ENCODE measurements at regions not wholly inside any gene's neighbourhood (a gene's known extent, or its start where the extent isn't known, plus 50 kb on each side); places are given as distances from the start of the nearest gene placed in this dataset.

GRCh38 chr6:145295746-145296145 is 439.6 kb downstream of the EPM2A start:
- no peak overlapping the region for H3K4ac ChIP-seq (ENCODE audit: low read depth, low read length)

More at GRCh38 chr6:145295746-145296145, 439.6 kb downstream of the EPM2A start:
- H3K23ac ChIP-seq (ENCODE audit: insufficient read length, low read depth, low read length), result no peak overlapping the region
- H3K79me1 ChIP-seq (ENCODE audit: insufficient read depth, low read depth, low read length, poor library complexity, severe bottlenecking), result no peaks in the 10 kb centered on the region
- H3K9me3 Mint-ChIP-seq, result no peaks in the 10 kb centered on the region; a peak in 1 of 5 replicates
- no peaks in the 10 kb centered on the region for H3K9me3 ChIP-seq (ENCODE audit: control insufficient read depth, low read depth, low read length)
- H3K27me3 Mint-ChIP-seq (ENCODE audit: low read depth), result no peaks in the 10 kb centered on the region
- no peak overlapping the region for H3K4me2 ChIP-seq (ENCODE audit: insufficient read depth, insufficient read length, low read length)
- no peak overlapping the region for H3K9ac ChIP-seq (ENCODE audit: extremely low read depth, insufficient read length, low read length)
- no peak for DNase-seq
- H3K4me1 Mint-ChIP-seq, result peaks cover 8% of the 10 kb centered on the region in 2 experiments
- H4K8ac ChIP-seq (replicated peaks; ENCODE audit: insufficient read length, low read depth, low read length), result no peak overlapping the region
- no peak overlapping the region for H3K4me3 Mint-ChIP-seq
- H2BK15ac ChIP-seq (ENCODE audit: low read depth, low read length), result no peak overlapping the region
- H4K91ac ChIP-seq (ENCODE audit: insufficient read length, low read depth, low read length), result no peak overlapping the region
- H2AK5ac ChIP-seq (ENCODE audit: insufficient read length, low read length), result no peak overlapping the region
- no peaks in the 10 kb centered on the region for H3K79me2 ChIP-seq (ENCODE audit: insufficient read depth, low read length)
- no peak overlapping the region for H3K18ac ChIP-seq (ENCODE audit: insufficient read length, low read depth, low read length)
- no peaks in the 10 kb centered on the region for H3K27me3 ChIP-seq (ENCODE audit: insufficient read depth, low read length)
- no peak overlapping the region for H3K27ac ChIP-seq (ENCODE audit: insufficient read length, low read depth, low read length)
- H2BK120ac ChIP-seq (ENCODE audit: low read depth, low read length, poor library complexity, severe bottlenecking), result no peak overlapping the region
- no peak overlapping the region for H3K56ac ChIP-seq (ENCODE audit: insufficient read length, low read depth, low read length)
- no peaks in the 10 kb centered on the region for H3K4me1 ChIP-seq (ENCODE audit: insufficient read depth, low read length)
- no peak for TF ChIP-seq CTCF (conservative IDR thresholded peaks at IDR 0.05)
- H3K14ac ChIP-seq (ENCODE audit: insufficient read depth, low read length), result no peak overlapping the region
- no peak overlapping the region; a peak in 1 of 7 replicates for H3K27ac Mint-ChIP-seq
- no peak overlapping the region for H2BK12ac ChIP-seq (ENCODE audit: insufficient read length, low read depth, low read length)
- no peak overlapping the region for H2BK5ac ChIP-seq (ENCODE audit: insufficient read length, low read length)
- no CpG with 5 or more reads among the region's 2 CpGs for WGBS (ENCODE audit: extremely low coverage, insufficient read length, low lambda C conversion rate)
- no peak overlapping the region for H3T11ph ChIP-seq (ENCODE audit: low read length)
- H4K5ac ChIP-seq (ENCODE audit: insufficient read length, low read depth, low read length), result no peak overlapping the region
- H3K36me3 Mint-ChIP-seq (ENCODE audit: insufficient read depth in 1 of 3, low read depth in 3 of 3), result no peaks in the 10 kb centered on the region
- H3K23me2 ChIP-seq (ENCODE audit: insufficient read length, low read depth, low read length, poor library complexity, severe bottlenecking), result no peaks in the 10 kb centered on the region
- no peaks in the 10 kb centered on the region for H4K20me1 ChIP-seq (ENCODE audit: control insufficient read depth, insufficient read depth, insufficient read length)
- H2BK20ac ChIP-seq (ENCODE audit: low read depth, low read length, poor library complexity, severe bottlenecking), result no peak overlapping the region
- H2AFZ ChIP-seq (ENCODE audit: low read length), result no peak overlapping the region

Measured in H9 (cell line).